GM12872 (cell line): ENCODE measurements at regions not wholly inside any gene's neighbourhood (a gene's known extent, or its start where the extent isn't known, plus 50 kb on each side); places are given as distances from the start of the nearest gene placed in this dataset.

Experiments used
- CTCF ChIP-seq: IDR thresholded peaks from 3 replicates; pipeline ENCODE4 v1.5.1; 2011; ENCODE audit warnings: low read depth, mild to moderate bottlenecking, low read length, moderate library complexity; ENCODE audit not compliant: insufficient read depth

GRCh38 chr5:146993876-146994530 lies 115.4 kb upstream of the PPP2R2B start:
- TF ChIP-seq CTCF: no peak

- TF ChIP-seq CTCF: no peak
Measured at GRCh38 chr5:146995878-146996277, 117.3 kb upstream of the PPP2R2B start.

DNA sequence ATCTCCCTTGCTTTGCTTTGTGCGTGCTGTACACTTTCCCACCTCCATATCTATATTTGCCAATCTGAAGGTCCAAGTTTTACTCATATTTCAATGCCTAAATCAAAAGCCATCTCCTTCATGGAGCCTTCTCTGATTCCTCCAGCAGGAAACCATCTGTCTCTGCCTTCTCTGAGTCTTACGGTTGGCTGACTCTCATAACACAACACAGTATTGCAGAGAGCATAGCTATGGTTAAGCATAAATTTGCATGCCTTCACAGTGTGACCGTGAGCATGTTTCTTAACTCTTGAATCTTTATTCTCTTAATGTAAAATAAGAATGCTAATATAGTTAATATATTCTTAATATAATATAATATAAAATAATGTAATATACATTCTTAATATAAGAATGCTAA lies 136.8 kb upstream of the PPP2R2B start:
- TF ChIP-seq CTCF: no peak

GRCh38 chr5:147017191-147017590 lies 138.6 kb upstream of the PPP2R2B start:
- no peak for TF ChIP-seq CTCF

DNA sequence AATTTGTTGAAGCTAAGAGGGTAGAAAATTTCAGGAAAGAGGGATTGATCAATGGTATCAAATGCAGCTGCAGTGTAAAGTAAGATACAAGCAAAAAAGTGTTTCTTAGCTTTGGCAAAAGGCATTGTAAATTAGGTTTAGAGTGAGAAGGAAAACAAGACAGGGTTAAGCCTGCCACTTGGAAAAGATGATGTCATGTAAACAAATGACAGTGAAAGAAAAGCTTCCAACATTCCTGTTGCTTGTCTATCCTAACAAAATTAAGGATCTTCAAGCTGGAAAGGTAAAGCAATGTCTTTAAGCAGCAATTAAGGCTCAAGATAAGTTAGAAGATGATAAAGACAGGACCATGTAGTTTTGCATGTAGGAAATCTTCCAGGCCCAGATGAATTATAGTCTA lies 139.1 kb upstream of the PPP2R2B start:
- TF ChIP-seq CTCF: no peak

GRCh38 chr5:147018812-147019211 lies 140.3 kb upstream of the PPP2R2B start:
- no peak for TF ChIP-seq CTCF

- TF ChIP-seq CTCF: no peak
Measured at GRCh38 chr5:147036691-147037245, 158.2 kb upstream of the PPP2R2B start.
